DMS114 treated with DMSO at 0.1 percent for 48 hours (cell line): ENCODE measurements at regions not wholly inside any gene's neighbourhood (a gene's known extent, or its start where the extent isn't known, plus 50 kb on each side); places are given as distances from the start of the nearest gene placed in this dataset.

Experiments used
- DNase-seq: peaks from one replicate; lab custom pipeline; 2025; ENCODE audit not compliant: unreplicated experiment; lab: John Stamatoyannopoulos, UW

- no peak for DNase-seq
Observed at GRCh38 chr10:107443813-107444212, 279.3 kb upstream of the SORCS1 start.

- no peak for DNase-seq
Observed at GRCh38 chr10:107443326-107443725, 278.8 kb upstream of the SORCS1 start.

GRCh38 chr10:107442035-107442505 is 277.6 kb upstream of the SORCS1 start:
- no peak for DNase-seq

- DNase-seq, result no peak
Observed at GRCh38 chr10:107440741-107441140, 276.2 kb upstream of the SORCS1 start.

GRCh38 chr10:107437921-107438320 is 273.4 kb upstream of the SORCS1 start:
- DNase-seq, result no peak

GRCh38 chr10:107436568-107436967 is 272.1 kb upstream of the SORCS1 start:
- no peak for DNase-seq

GRCh38 chr10:107434854-107435253 is 270.3 kb upstream of the SORCS1 start:
- no peak for DNase-seq

GRCh38 chr10:107434201-107434600 is 269.7 kb upstream of the SORCS1 start:
- no peak for DNase-seq

GRCh38 chr10:107433605-107434004 is 269.1 kb upstream of the SORCS1 start:
- no peak for DNase-seq

GRCh38 chr10:107430446-107430845 is 265.9 kb upstream of the SORCS1 start:
- no peak for DNase-seq

GRCh38 chr10:107427016-107427415 is 262.5 kb upstream of the SORCS1 start:
- DNase-seq, result no peak

GRCh38 chr10:107425931-107426553 is 261.5 kb upstream of the SORCS1 start:
- DNase-seq, result no peak

GRCh38 chr10:107424628-107425027 is 260.1 kb upstream of the SORCS1 start:
- no peak for DNase-seq

GRCh38 chr10:107423903-107424302 is 259.4 kb upstream of the SORCS1 start:
- DNase-seq, result no peak

GRCh38 chr10:107422681-107423080 is 258.2 kb upstream of the SORCS1 start:
- DNase-seq, result no peak

- no peak for DNase-seq
Observed at GRCh38 chr10:107420196-107420595, 255.7 kb upstream of the SORCS1 start.

GRCh38 chr10:107418085-107418806 is 253.7 kb upstream of the SORCS1 start:
- no peak for DNase-seq

GRCh38 chr10:107417446-107417845 is 252.9 kb upstream of the SORCS1 start:
- no peak for DNase-seq

GRCh38 chr10:107415446-107415845 is 250.9 kb upstream of the SORCS1 start:
- no peak for DNase-seq

GRCh38 chr10:107413971-107414370 is 249.5 kb upstream of the SORCS1 start:
- no peak for DNase-seq

- DNase-seq, result no peak
Observed at GRCh38 chr10:107409522-107409921, 245.0 kb upstream of the SORCS1 start.

- DNase-seq, result no peak
Observed at GRCh38 chr10:107398115-107398514, 233.6 kb upstream of the SORCS1 start.

GRCh38 chr10:107391901-107392300 is 227.4 kb upstream of the SORCS1 start:
- DNase-seq, result no peak
